Pancreas (tissue), 10 donors: ENCODE measurements at regions not wholly inside any gene's neighbourhood (a gene's known extent, or its start where the extent isn't known, plus 50 kb on each side); places are given as distances from the start of the nearest gene placed in this dataset.

Experiments used
- ATAC-seq, 4 donors: fragments of 200-7000 bp; cut with Tn5 transposase; one replicate each; pipeline versions ENCODE4 v1.8.0 to v1.9.1; 2020; ENCODE audit warnings: mild to moderate bottlenecking in 4 of 4, moderate library complexity in 4 of 4
- DNase-seq, 6 donors: peaks; one replicate each; pipeline ENCODE4 v3.0.0-alpha.2; 2020
- FAIRE-seq: peaks from 2 replicates; lab custom pipeline; 2012; peaks lifted over from hg19 to GRCh38; lab: Jason Lieb, UNC
- H3K27ac ChIP-seq, 4 donors: fragments of 200-600 bp; sonication (generic); 1 replicate in 3 of 4; 2 replicates in 1 of 4; pipeline versions ENCODE4 v1.5.0 to v1.8.0; 2020
- H3K27me3 ChIP-seq, 4 donors: fragments of 200-600 bp; one replicate each; pipeline ENCODE4 v1.8.0; 2021
- H3K36me3 ChIP-seq, 3 donors: fragments of 200-600 bp; sonication (generic) in 1 of 3; one replicate each; pipeline versions ENCODE4 v1.5.0 to v1.8.0; 2020 to 2021
- H3K4me1 ChIP-seq, 3 donors: fragments of 200-600 bp; one replicate each; pipeline ENCODE4 v1.8.0; 2021
- H3K4me3 ChIP-seq, 4 donors: fragments of 200-600 bp; sonication (generic) in 2 of 4; one replicate each; pipeline versions ENCODE4 v1.5.0 to v1.8.0; 2020 to 2021
- H3K9me3 ChIP-seq, 4 donors: fragments of 200-600 bp; one replicate each; pipeline ENCODE4 v1.8.0; 2021
- WGBS, 2 donors: extraction: QIAGEN DNeasy Blood & Tissue Kit; methylation state at CpG; one replicate each; pipeline ENCODE4 v1.1.7; 2013; 5-methylcytosine and 5-hydroxymethylcytosine counted together
- intact Hi-C, 3 donors: fragments of 100-400 bp; cut with DNase I; formaldehyde crosslinking; loops; one replicate each; pipeline versions ENCODE4 v1.11.1 to v1.14.2; 2022
- TF ChIP-seq, protein P1 (sequence below), 4 donors: fragments of 200-600 bp; sonication (generic) in 3 of 4; IDR thresholded peaks; one replicate each; pipeline versions ENCODE4 v1.5.0 to v1.8.0; 2021; ENCODE audit warnings: antibody characterized with exemption in 4 of 4
- donor health status: healthy with polysubstance abuse.
- donor health status: DM: no; HTN: no; CAD: no; lungs with moderate emphysema.
- donor health status: DM: no; HTN: no; CAD: no.
- donor health status: control.
- donor health status: control.
- donor health status: Bipolar disorder and iron deficiency.
- donor health status: DM: yes; HTN: yes; CAD: no.
- donor health status: DM: no; HTN: no; CAD: no.
- donor health status: DM: no; HTN: no; CAD: no.
- donor health status: DM: yes; HTN: yes; CAD: no.

DNA sequence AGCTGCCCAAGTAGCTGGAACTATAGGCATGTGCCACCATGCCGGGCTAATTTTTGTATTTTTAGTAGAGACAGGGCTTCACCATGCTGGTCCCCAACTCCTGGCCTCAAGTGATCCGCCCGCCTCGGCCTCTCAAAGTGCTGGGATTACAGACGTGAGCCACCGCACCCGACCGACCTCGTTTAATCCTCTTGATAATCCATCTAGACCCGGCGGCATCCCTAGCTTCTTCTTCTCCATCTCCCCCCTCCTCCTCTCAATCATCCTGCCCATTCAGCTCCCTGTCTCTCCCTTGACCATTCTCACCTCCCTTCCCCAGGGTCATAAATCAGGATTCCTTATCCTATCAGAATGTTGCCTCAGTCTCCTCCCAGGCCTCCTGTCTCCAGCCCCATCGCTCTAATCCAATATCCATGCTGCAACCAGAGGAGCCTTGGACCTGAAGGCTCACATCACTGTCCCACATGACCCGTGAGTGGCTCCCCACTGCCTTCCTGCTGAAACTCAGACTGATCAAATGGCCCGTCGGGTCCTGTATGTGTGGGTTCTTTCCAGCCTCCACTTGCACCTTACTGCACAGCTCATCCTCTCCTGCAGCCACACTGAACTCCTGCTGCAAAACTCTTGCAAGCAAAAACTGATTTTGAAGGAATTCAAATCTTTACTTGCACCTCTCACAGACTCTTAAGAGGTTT, 74.1 kb upstream of the CDH5 start:
- H3K9me3 ChIP-seq: no peaks in the 10 kb centered on the region
- intact Hi-C loops: no loop called here
- no peaks in the 10 kb centered on the region for H3K36me3 ChIP-seq
- H3K4me1 ChIP-seq: no peaks in the 10 kb centered on the region
- peak in 1 of 6 donors; percentile 29 for DNase-seq
- no peak for FAIRE-seq
- TF ChIP-seq, protein P1, sequence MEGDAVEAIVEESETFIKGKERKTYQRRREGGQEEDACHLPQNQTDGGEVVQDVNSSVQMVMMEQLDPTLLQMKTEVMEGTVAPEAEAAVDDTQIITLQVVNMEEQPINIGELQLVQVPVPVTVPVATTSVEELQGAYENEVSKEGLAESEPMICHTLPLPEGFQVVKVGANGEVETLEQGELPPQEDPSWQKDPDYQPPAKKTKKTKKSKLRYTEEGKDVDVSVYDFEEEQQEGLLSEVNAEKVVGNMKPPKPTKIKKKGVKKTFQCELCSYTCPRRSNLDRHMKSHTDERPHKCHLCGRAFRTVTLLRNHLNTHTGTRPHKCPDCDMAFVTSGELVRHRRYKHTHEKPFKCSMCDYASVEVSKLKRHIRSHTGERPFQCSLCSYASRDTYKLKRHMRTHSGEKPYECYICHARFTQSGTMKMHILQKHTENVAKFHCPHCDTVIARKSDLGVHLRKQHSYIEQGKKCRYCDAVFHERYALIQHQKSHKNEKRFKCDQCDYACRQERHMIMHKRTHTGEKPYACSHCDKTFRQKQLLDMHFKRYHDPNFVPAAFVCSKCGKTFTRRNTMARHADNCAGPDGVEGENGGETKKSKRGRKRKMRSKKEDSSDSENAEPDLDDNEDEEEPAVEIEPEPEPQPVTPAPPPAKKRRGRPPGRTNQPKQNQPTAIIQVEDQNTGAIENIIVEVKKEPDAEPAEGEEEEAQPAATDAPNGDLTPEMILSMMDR (IDR thresholded peaks at IDR 0.05): no peak
- WGBS, 2 donors: 72 to 75% methylated on average over 15 of the region's 15 CpGs
- no peak overlapping the region for H3K4me3 ChIP-seq
- H3K27ac ChIP-seq: no peak overlapping the region
- H3K27me3 ChIP-seq: no peaks in the 10 kb centered on the region
- no peak for ATAC-seq

DNA sequence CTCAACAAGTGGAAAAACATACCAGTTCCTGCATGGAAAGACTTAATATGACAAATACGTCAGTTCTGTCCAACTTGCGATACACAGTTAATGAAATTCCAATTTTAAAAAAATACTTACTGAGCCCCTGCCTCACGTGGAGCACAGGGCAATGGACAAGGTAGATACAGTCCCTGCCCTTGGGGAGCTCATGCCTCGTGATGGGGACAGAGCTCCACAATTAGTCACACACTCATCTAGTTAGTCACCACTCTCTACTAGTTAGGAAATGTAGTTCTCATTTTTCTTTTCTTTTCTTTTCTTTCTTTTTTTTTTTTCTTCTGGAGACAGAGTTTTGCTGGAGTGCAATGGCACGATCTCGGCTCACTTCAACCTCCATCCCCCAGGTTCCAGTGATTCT, 74.7 kb upstream of the CDH5 start:
- Histone ChIP-seq H3K9me3 (no peaks in the 10 kb centered on the region), H3K4me3 (no peak overlapping the region), H3K36me3 (no peaks in the 10 kb centered on the region), H3K27ac (no peak overlapping the region), H3K27me3 (no peaks in the 10 kb centered on the region), H3K4me1 (no peaks in the 10 kb centered on the region)
- FAIRE-seq: no peak
- intact Hi-C loops: no loop called here
- DNase-seq: no peak
- no peak for ATAC-seq
- TF ChIP-seq, protein P1 (IDR thresholded peaks at IDR 0.05): no peak
- 72 to 73% methylated on average over 6 of the region's 6 CpGs for WGBS, 2 donors

DNA sequence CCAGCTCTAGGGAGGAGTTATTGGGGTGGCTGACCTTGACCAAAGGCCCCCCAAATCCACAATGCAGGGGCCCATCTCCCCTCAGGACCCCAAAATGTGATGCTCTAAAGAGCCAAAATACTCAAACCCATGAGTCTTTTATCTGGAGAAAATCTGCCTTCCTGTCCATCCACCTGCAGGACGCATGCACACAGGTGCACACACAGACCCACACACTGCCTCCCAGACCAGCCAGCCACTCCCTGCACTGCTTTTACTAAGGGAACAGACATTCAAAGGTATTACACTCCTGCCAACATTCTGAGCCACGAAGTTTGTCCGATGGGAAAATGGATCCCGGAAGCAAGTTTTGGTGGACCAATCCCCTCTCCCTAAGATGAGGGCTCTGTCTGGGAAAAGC, 76.1 kb upstream of the CDH5 start:
- H3K4me3 ChIP-seq: no peak overlapping the region
- ATAC-seq: no peak
- TF ChIP-seq, protein P1 (IDR thresholded peaks at IDR 0.05): no peak
- no peaks in the 10 kb centered on the region for H3K36me3 ChIP-seq
- no peaks in the 10 kb centered on the region for H3K4me1 ChIP-seq
- H3K27ac ChIP-seq: no peak overlapping the region
- intact Hi-C loops: no loop called here
- peak in 1 of 6 donors; percentile 24 for DNase-seq
- no peaks in the 10 kb centered on the region for H3K9me3 ChIP-seq
- no peak for FAIRE-seq
- H3K27me3 ChIP-seq: no peaks in the 10 kb centered on the region
- 72 to 80% methylated on average over 4 of the region's 4 CpGs for WGBS, 2 donors

DNA sequence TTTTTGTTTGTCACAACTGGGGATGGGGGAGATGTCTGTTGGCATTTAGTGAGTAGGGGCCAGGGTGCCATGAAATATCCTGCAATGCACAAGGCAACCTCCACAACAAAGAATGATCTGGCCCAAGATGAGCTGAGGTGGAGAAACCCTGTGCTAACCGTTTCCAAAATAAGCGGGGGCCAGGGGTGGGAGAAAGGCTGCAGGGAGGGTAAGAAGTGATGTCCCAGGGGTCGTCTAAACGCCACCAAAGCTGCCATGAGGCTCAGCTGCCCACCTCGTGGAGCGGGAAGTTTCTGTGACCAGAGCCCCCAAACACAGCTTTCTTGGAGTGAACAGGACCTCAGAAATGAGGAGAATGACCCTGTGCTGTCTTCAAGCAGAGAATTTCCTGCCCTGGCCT, 76.5 kb upstream of the CDH5 start:
- Histone ChIP-seq H3K4me3 (no peak overlapping the region), H3K36me3 (no peaks in the 10 kb centered on the region), H3K4me1 (no peaks in the 10 kb centered on the region), H3K27me3 (no peaks in the 10 kb centered on the region), H3K9me3 (no peaks in the 10 kb centered on the region), H3K27ac (no peak overlapping the region)
- WGBS, 2 donors: 68 to 70% methylated on average over 6 of the region's 6 CpGs
- DNase-seq (peak in 1 of 6 donors; percentile 24), ATAC-seq (no peak), FAIRE-seq (no peak)
- TF ChIP-seq, protein P1 (IDR thresholded peaks at IDR 0.05): no peak
- intact Hi-C loops: no loop called here

DNA sequence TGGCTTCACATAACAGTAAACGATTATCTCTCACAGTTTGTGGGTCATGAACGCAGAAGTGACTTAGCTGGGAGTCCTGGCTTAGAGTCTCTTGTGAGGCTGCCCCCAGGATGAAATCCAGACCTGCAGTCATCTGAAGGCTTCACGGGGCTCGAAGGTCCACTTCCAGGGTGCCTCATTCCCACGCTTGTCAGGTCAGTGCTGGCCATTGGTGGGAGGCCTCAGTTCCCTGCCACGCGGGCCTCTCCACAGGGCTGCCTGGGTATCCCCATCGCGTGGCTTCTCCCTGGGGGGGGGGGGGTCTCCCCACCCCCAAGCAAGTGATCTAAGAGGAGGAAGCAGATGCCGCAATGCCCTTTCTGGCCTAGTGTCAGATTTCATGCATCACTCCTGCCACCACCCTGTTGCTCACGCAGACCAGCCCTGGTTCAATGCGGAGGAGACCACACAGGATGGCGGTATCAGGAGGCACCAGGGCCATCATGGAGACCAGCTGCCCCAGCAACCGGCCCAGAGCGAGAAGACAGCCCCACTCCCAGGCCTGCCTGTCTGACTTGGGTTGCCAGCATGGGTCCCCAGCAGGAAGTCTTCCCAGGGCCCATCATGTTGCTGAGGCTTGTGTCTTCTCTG, 77.3 kb upstream of the CDH5 start:
- intact Hi-C loops: no loop called here
- TF ChIP-seq, protein P1 (IDR thresholded peaks at IDR 0.05): no peak
- no peaks in the 10 kb centered on the region for H3K9me3 ChIP-seq
- no peak for ATAC-seq
- H3K4me1 ChIP-seq: no peaks in the 10 kb centered on the region
- no peak overlapping the region for H3K27ac ChIP-seq
- DNase-seq: peak in 1 of 6 donors; percentile 31
- no peak for FAIRE-seq
- WGBS, 2 donors: 86 to 89% methylated on average over 14 to 15 of the region's 15 CpGs
- no peaks in the 10 kb centered on the region for H3K36me3 ChIP-seq
- H3K4me3 ChIP-seq: no peak overlapping the region
- no peaks in the 10 kb centered on the region for H3K27me3 ChIP-seq
